ENCODE measurements at regions not wholly inside any gene's neighbourhood (a gene's known extent, or its start where the extent isn't known, plus 50 kb on each side); places are given as distances from the start of the nearest gene placed in this dataset.

DNA sequence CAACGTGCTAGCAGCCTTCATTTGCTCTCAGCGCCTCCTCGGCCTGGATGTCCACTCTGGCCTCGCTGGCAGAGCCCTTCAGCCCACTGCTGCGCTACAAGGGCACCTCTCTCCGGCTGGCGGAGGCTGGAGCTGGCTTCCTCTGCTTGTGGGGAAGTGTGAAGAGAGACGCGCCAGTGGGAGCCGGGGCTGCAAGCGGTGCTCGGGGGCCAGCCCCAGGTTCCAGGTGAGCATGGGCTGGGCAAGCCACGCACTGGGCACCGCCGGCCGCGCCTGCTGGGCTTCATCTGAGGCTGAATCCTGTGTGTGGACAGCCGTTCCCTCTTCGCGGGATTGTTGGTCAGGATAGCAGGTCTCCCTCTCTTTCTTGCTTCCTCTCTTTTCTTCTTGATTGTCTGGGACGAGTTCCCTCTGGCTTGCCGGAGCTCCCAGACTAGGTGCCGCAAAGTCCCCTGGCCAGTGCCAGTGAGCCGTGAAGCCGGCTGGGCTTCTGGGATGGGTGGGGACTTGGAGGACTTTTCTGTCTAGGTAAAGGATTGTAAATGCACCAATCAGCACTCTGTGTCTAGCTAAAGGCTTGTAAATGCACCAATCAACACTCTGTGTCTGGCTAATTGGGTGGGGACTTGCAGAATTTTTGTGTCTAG, 165.0 kb downstream of the HEPH start:
- Histone ChIP-seq H3K27me3 (ENCODE audit: control insufficient read depth, insufficient read depth, low read length) (no peaks in the 10 kb centered on the region), H3K36me3 (ENCODE audit: control insufficient read depth, insufficient read depth, low read length) (no peaks in the 10 kb centered on the region), H3K4me3 (ENCODE audit: low read depth, low read length) (no peak overlapping the region)
- ChIA-PET POLR2A (no interaction called here), CTCF (interaction anchor here (0.7 kb wide), 1 partner anchor 12 kb away, joined by 3 read pairs; no protein-coding TSS in a partner anchor)
- TF ChIP-seq, protein P1, sequence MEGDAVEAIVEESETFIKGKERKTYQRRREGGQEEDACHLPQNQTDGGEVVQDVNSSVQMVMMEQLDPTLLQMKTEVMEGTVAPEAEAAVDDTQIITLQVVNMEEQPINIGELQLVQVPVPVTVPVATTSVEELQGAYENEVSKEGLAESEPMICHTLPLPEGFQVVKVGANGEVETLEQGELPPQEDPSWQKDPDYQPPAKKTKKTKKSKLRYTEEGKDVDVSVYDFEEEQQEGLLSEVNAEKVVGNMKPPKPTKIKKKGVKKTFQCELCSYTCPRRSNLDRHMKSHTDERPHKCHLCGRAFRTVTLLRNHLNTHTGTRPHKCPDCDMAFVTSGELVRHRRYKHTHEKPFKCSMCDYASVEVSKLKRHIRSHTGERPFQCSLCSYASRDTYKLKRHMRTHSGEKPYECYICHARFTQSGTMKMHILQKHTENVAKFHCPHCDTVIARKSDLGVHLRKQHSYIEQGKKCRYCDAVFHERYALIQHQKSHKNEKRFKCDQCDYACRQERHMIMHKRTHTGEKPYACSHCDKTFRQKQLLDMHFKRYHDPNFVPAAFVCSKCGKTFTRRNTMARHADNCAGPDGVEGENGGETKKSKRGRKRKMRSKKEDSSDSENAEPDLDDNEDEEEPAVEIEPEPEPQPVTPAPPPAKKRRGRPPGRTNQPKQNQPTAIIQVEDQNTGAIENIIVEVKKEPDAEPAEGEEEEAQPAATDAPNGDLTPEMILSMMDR (IDR thresholded peaks at IDR 0.05; ENCODE audit: insufficient read depth, low read depth, low read length), result no peak
- no peak for DNase-seq (ENCODE audit: low read depth)

GRCh38 chrX:66360894-66361293, 196.8 kb downstream of the HEPH start:
- no peak overlapping the region for H3K4me3 ChIP-seq (ENCODE audit: low read depth, low read length)
- TF ChIP-seq, protein P1 (IDR thresholded peaks at IDR 0.05; ENCODE audit: insufficient read depth, low read depth, low read length), result no peak
- no peaks in the 10 kb centered on the region for H3K27me3 ChIP-seq (ENCODE audit: control insufficient read depth, insufficient read depth, low read length)
- POLR2A ChIA-PET, result no interaction called here
- CTCF ChIA-PET, result no interaction called here
- DNase-seq (ENCODE audit: low read depth), result no peak
- no peaks in the 10 kb centered on the region for H3K36me3 ChIP-seq (ENCODE audit: control insufficient read depth, insufficient read depth, low read length)

DNA sequence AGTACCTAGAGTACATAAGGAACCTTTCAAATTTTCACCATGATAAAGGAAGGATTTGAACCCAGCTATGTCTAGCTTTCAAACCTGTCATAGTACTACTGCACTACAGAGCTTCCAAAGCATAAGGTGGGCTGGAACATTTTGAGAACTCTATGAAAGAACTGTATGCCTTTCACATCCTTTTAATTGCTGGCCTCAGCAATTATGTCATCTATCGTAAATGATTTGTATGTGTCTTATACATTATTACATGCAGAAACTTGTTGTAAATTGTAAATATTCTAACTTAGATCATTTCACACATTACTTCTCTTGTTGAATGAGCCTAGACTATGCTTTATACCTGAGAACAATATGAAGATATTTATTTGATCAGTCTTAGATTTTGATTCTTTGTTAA, 220.7 kb downstream of the HEPH start:
- CTCF ChIA-PET, result no interaction called here
- TF ChIP-seq, protein P1 (IDR thresholded peaks at IDR 0.05; ENCODE audit: insufficient read depth, low read depth, low read length), result no peak
- Histone ChIP-seq H3K36me3 (ENCODE audit: control insufficient read depth, insufficient read depth, low read length) (no peaks in the 10 kb centered on the region), H3K27me3 (ENCODE audit: control insufficient read depth, insufficient read depth, low read length) (no peaks in the 10 kb centered on the region), H3K4me3 (ENCODE audit: low read depth, low read length) (no peak overlapping the region)
- POLR2A ChIA-PET, result no interaction called here
- no peak for DNase-seq (ENCODE audit: low read depth)

DNA sequence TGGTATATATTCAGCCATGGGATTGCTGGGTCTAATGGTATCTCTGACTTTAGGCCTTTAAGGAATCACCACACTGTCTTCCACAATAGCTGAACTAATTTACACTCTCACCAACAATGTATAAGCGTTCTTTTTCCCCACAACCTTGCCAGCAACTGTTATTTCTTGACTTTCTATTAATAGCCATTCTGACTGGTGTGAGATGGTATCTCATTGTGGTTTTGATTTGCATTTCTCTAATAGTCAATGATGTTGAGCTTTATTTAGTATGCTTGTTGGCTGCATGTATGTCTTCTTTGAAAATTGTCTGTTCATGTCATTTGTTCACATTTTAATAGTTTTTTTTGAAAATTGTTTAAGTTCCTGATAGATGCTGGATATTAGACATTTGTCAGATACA, 235.2 kb downstream of the HEPH start:
- no peak overlapping the region for H3K4me3 ChIP-seq (ENCODE audit: low read depth, low read length)
- H3K36me3 ChIP-seq (ENCODE audit: control insufficient read depth, insufficient read depth, low read length), result no peaks in the 10 kb centered on the region
- ChIA-PET CTCF (no interaction called here), POLR2A (no interaction called here)
- DNase-seq (ENCODE audit: low read depth), result no peak
- TF ChIP-seq, protein P1 (IDR thresholded peaks at IDR 0.05; ENCODE audit: insufficient read depth, low read depth, low read length), result no peak
- H3K27me3 ChIP-seq (ENCODE audit: control insufficient read depth, insufficient read depth, low read length), result no peaks in the 10 kb centered on the region

- no peak overlapping the region for H3K4me3 ChIP-seq (ENCODE audit: low read depth, low read length)
- CTCF ChIA-PET, result no interaction called here
- TF ChIP-seq, protein P1 (IDR thresholded peaks at IDR 0.05; ENCODE audit: insufficient read depth, low read depth, low read length), result no peak
- POLR2A ChIA-PET, result no interaction called here
- no peaks in the 10 kb centered on the region for H3K36me3 ChIP-seq (ENCODE audit: control insufficient read depth, insufficient read depth, low read length)
- DNase-seq (ENCODE audit: low read depth), result no peak
- H3K27me3 ChIP-seq (ENCODE audit: control insufficient read depth, insufficient read depth, low read length), result no peaks in the 10 kb centered on the region
Observed at GRCh38 chrX:66402165-66402564, 236.7 kb downstream of the EDA2R start.

Measured in BJ (cell line).